ENCODE measurements at regions not wholly inside any gene's neighbourhood (a gene's known extent, or its start where the extent isn't known, plus 50 kb on each side); places are given as distances from the start of the nearest gene placed in this dataset.
"Not testable (repeated sequence)": the region's sequence is repeated elsewhere in the genome, so short reads cannot be mapped to it uniquely, and the experiment has no call there.

- no peak for DNase-seq
Observed at GRCh38 chr12:113561068-113561780, 89.6 kb upstream of the LHX5 start.

GRCh38 chr12:113559466-113559865 lies 87.8 kb upstream of the LHX5 start:
- no peak for DNase-seq

GRCh38 chr12:113555226-113555625 lies 83.6 kb upstream of the LHX5 start:
- DNase-seq: no peak

- DNase-seq: no peak
Observed at GRCh38 chr12:113552760-113553159, 81.1 kb upstream of the LHX5 start.

- DNase-seq: no peak
Observed at GRCh38 chr12:113551563-113551962, 79.9 kb upstream of the LHX5 start.

GRCh38 chr12:113548467-113548866 lies 76.8 kb upstream of the LHX5 start:
- no peak for DNase-seq

GRCh38 chr12:113546916-113547863 lies 75.5 kb upstream of the LHX5 start:
- no peak for DNase-seq

GRCh38 chr12:113537751-113538087 lies 66.0 kb upstream of the LHX5 start:
- DNase-seq: no peak

- no peak for DNase-seq
Observed at GRCh38 chr12:113537046-113537750, 65.5 kb upstream of the LHX5 start.

- no peak for DNase-seq
Observed at GRCh38 chr12:113535100-113535499, 63.4 kb upstream of the LHX5 start.

GRCh38 chr12:113534555-113534954 lies 62.9 kb upstream of the LHX5 start:
- no peak for DNase-seq

- no peak for DNase-seq
Observed at GRCh38 chr12:113533842-113534375, 62.2 kb upstream of the LHX5 start.

- no peak for DNase-seq
Observed at GRCh38 chr12:113532292-113532691, 60.6 kb upstream of the LHX5 start.

GRCh38 chr12:113531073-113531472 lies 59.4 kb upstream of the LHX5 start:
- not testable (repeated sequence) for DNase-seq

GRCh38 chr12:113528606-113529293 lies 57.1 kb upstream of the LHX5 start:
- DNase-seq: no peak

- no peak for DNase-seq
Observed at GRCh38 chr12:113525066-113525465, 53.4 kb upstream of the LHX5 start.

- DNase-seq: no peak
Observed at GRCh38 chr12:113524495-113524894, 52.8 kb upstream of the LHX5 start.

GRCh38 chr12:113521708-113522107 lies 50.0 kb upstream of the LHX5 start:
- DNase-seq: no peak
